ENCODE measurements at regions not wholly inside any gene's neighbourhood (a gene's known extent, or its start where the extent isn't known, plus 50 kb on each side); places are given as distances from the start of the nearest gene placed in this dataset.

GRCh38 chr5:93325946-93326345 is 255.1 kb downstream of the NR2F1-AS1 start:
- Histone ChIP-seq H3K9me3 (ENCODE audit: low read length) (no peaks in the 10 kb centered on the region), H4K20me1 (ENCODE audit: insufficient read depth) (no peaks in the 10 kb centered on the region), H3K79me2 (replicated peaks; ENCODE audit: insufficient read depth, low read length) (no peaks in the 10 kb centered on the region), H3K36me3 (ENCODE audit: insufficient read depth, low read length) (no peaks in the 10 kb centered on the region), H3F3A (ENCODE audit: insufficient read depth, low read length, poor library complexity, severe bottlenecking) (no peaks in the 10 kb centered on the region), H3K4me2 (ENCODE audit: low read length) (no peak overlapping the region), H2AFZ (ENCODE audit: low read depth, low read length) (no peak overlapping the region), H3K9me2 (ENCODE audit: insufficient read depth, low read length) (no peaks in the 10 kb centered on the region), H3K27ac (ENCODE audit: low read length) (no peak overlapping the region), H3K27me3 (ENCODE audit: insufficient read depth, low read depth, low read length) (no peaks in the 10 kb centered on the region), H3K4me3 (ENCODE audit: low read length) (no peak overlapping the region), H3K9ac (ENCODE audit: low read length) (no peak overlapping the region)
- TF ChIP-seq EZH2 (IDR thresholded peaks at IDR 0.05; ENCODE audit: borderline replicate concordance, insufficient read depth, low read length, poor library complexity, severe bottlenecking): no peak
- no peak for TF ChIP-seq RAD21 (conservative IDR thresholded peaks at IDR 0.05)
- TF ChIP-seq REST (IDR thresholded peaks at IDR 0.05; ENCODE audit: borderline replicate concordance): no peak
- TF ChIP-seq POLR2AphosphoS5 (IDR thresholded peaks at IDR 0.05): no peak
- TF ChIP-seq TAF1 (IDR thresholded peaks at IDR 0.05; ENCODE audit: low read depth): no peak
- no peak for TF ChIP-seq SMC3 (conservative IDR thresholded peaks at IDR 0.05; ENCODE audit: poor library complexity)

- H2AFZ ChIP-seq (ENCODE audit: low read depth, low read length): no peak overlapping the region
- no peak overlapping the region for H3K27ac ChIP-seq (ENCODE audit: low read length)
- no peaks in the 10 kb centered on the region for H3K9me2 ChIP-seq (ENCODE audit: insufficient read depth, low read length)
- no peak overlapping the region for H3K9ac ChIP-seq (ENCODE audit: low read length)
- no peaks in the 10 kb centered on the region for H3K27me3 ChIP-seq (ENCODE audit: insufficient read depth, low read depth, low read length)
- no peak overlapping the region for H3K4me3 ChIP-seq (ENCODE audit: low read length)
- no peaks in the 10 kb centered on the region for H3K9me3 ChIP-seq (ENCODE audit: low read length)
- no peaks in the 10 kb centered on the region for H3F3A ChIP-seq (ENCODE audit: insufficient read depth, low read length, poor library complexity, severe bottlenecking)
- TF ChIP-seq TAF1 (IDR thresholded peaks at IDR 0.05; ENCODE audit: low read depth) (no peak), SMC3 (conservative IDR thresholded peaks at IDR 0.05; ENCODE audit: poor library complexity) (no peak), CTCF (IDR thresholded peaks at IDR 0.05; ENCODE audit: poor library complexity, severe bottlenecking) (no peak), RAD21 (conservative IDR thresholded peaks at IDR 0.05) (no peak), EP300 (conservative IDR thresholded peaks at IDR 0.05; ENCODE audit: poor library complexity, severe bottlenecking) (no peak), MXI1 (conservative IDR thresholded peaks at IDR 0.05; ENCODE audit: poor library complexity, severe bottlenecking) (no peak), REST (IDR thresholded peaks at IDR 0.05; ENCODE audit: borderline replicate concordance) (no peak), POLR2AphosphoS5 (IDR thresholded peaks at IDR 0.05) (no peak), EZH2 (IDR thresholded peaks at IDR 0.05; ENCODE audit: borderline replicate concordance, insufficient read depth, low read length, poor library complexity, severe bottlenecking) (no peak)
- no peaks in the 10 kb centered on the region for H3K79me2 ChIP-seq (replicated peaks; ENCODE audit: insufficient read depth, low read length)
- H3K4me2 ChIP-seq (ENCODE audit: low read length): no peak overlapping the region
- no peaks in the 10 kb centered on the region for H4K20me1 ChIP-seq (ENCODE audit: insufficient read depth)
- no peaks in the 10 kb centered on the region for H3K36me3 ChIP-seq (ENCODE audit: insufficient read depth, low read length)
Observed at GRCh38 chr5:93322974-93323860, 257.8 kb downstream of the NR2F1-AS1 start.
